DMS153 (cell line): ENCODE measurements at regions not wholly inside any gene's neighbourhood (a gene's known extent, or its start where the extent isn't known, plus 50 kb on each side); places are given as distances from the start of the nearest gene placed in this dataset.
"Not testable (repeated sequence)": the region's sequence is repeated elsewhere in the genome, so short reads cannot be mapped to it uniquely, and the experiment has no call there.

Experiments used
- DNase-seq: peaks from one replicate; lab custom pipeline; 2025; lab: John Stamatoyannopoulos, UW

DNA sequence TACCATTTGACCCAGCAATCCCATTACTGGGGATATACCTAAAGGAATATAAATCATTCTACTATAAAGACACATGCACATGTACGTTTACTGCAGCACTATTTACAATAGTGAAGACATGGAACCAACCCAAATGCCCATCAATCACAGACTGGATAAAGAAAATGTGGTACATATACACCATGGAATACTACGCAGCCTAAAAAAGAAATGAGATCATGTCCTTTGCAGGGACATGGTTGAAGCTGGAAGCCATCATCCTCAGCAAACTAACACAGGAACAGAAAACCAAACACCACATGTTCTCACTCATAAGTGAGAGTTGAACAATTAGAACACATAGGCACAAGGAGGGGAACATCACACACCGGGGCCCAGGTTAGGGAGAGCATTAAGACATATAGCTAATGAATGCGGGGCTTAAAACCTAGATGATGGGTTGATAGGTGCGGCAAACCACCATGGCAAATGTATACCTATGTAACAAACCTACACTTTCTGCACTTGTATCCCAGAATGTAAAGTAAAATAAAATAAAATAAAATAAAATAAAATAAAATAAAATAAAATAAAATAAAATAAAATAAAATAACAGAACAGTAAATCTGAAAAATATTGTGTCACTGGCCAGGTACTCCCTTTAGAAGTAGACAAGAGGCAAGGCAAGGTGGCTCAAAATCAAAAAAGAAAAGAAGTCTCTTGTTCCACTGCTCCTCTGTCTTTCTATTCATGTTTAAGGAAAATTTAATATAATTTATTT is 423.8 kb upstream of the GRAMD2B start:
- not testable (repeated sequence) for DNase-seq

DNA sequence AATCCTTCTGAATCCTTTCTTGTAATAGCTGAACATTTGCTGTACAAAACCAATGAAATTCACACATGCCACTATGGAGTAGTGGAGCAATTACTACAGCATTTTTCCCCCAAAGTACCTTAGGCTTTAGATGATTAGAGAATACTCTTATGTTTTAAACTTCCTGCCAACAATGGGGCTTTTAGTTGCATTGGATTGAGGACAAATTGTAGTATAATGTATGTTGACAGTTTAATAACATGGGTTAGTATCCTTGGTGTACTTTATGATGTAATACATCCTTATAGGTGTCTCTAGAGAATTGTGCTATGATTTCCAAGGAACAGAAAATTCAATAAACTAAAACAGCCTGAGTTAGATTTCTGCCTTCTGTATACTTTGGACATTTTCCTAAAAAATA is 422.7 kb upstream of the GRAMD2B start:
- peak; percentile 37 for DNase-seq

DNA sequence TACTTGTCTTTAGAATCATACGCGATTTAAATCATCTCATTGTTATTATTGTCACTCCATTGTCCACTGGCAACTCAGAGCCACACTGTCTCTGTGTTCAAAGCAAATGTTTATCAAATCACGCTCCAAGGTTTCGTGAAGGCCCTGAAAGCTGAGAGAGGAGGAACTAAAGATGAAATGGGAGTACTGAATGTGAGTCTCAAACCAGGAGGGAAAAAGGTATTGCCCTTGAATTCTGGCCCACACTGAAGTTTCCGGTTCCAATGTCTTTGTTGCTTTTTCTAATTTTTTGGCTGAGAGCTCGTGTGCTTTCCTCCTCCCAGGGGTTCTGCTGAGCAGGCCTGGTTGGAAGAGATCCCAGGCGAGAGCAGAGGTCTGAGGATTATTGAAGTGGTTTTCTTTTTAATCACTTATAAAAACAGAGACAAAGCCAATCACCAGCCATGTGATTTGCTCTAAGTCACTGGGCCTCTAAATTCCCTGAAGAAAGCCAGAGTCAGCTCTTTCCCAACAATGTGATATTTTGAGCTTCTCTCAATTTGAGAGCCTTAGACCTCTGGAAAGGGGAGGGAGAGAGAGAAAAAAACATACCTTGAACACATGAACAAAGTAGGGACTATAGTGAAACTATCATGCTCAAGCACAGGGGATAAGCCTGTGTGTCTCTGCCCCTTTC is 420.8 kb upstream of the GRAMD2B start:
- DNase-seq = peak; percentile 8

DNA sequence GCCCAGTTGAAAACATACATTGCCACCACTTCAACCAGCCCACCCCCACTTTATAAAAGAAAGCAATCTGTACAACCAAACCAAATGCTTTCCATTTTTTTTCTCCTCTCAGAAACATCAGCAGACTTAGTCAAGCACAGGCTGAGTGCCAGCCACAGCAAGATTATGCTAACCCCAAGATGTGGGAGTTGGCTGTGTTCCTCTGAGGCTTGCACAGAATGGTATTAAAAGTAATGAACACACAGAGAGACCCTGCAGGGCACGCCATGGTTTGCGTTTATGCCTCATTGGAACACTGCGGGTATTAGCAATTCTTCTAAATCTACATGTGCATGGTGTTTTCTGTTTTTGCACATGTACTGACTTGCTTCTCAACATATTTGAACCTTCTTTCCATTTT is 419.9 kb upstream of the GRAMD2B start:
- DNase-seq = no peak

DNA sequence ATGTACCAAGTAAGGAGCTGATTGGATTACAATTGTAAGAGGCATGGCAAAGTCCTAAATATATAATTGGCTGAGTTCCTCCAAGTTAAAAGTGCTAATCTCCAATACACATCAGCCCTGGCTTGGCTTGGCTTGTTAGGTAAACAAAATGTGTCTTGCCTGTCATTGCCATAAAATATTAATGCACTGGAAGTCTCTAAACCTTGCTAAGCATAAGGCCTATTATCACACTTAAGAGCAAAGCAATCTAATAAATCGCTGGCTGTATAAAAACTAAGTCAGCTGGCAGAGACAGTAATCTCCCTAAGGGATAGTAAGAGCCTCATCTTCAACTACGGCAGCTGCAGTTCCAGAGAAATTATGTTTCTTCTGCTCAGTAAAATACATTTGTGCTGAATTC is 418.6 kb upstream of the GRAMD2B start:
- DNase-seq = no peak

DNA sequence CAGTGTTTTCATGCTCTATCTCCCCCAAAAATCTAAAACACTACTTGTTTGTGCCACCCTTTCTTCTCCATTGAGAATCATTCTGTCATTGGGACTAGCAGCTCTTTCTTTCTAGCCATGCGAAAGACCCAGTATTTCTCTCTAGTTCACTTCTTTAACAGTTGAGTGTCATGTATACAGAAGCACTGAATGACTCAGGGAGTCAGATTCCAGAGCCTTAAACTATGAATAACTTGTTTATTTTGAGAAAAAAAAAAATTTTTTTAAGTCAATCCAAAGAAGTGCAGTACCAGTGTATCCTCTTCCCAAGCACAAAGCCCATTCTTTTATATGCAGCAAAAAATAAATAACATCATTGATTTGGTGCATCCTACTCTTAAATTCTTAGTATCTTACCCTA is 415.4 kb upstream of the GRAMD2B start:
- no peak for DNase-seq

DNA sequence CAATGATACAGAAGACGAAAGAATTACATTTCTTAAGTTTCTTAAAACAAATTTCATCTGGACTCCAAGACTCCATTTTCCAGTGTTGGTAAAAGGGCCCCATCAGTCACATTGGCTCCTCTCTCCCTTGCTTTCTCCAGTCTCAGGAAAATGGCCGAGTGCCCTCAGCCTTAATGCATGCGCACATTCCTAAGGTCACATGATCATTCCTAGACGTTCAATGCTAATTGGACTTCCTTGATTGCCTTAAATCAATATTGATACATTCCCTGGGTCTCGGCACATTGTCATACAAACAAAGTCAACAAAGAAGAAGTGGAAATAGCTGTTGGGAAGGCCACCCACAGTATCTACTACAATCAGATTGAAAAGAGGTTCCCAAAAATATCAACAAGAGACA is 413.6 kb upstream of the GRAMD2B start:
- DNase-seq = no peak

DNA sequence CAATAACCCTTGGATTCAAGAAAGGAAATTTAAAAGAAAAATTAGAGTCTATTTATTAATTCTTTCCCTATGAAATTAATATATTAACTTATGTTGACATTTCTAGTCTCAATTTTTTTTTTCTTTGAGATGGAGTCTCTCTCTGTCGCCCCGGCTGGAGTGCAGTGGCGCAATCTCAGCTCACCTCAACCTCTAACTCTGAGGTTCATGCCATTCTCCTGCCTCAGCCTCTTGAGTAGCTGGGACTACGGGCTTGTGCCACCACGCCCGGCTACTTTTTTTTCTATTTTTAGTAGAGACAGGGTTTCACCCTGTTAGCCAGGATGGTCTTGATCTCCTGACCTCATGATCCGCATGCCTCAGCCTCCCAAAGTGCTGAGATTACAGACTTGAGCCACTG is 411.7 kb upstream of the GRAMD2B start:
- DNase-seq = not testable (repeated sequence)

DNA sequence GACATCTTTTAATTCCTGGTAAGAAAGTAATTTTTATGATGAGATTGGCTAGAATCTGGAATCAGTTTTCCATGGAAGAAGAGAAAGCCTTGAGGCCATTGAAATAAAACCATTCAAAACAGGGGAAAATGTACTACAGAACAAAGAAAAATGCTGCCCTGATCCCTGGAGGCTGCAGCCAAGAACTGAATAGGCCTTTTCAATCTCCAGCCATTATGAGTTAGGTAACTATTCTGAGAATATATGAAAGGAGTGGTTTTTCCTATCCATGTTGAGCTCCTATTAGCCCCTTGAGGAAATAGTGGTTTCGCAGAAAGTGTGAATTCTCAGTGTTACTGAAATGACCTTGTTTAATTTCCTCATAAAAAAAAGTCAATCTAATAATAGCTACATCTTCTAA is 408.5 kb upstream of the GRAMD2B start:
- DNase-seq = no peak

DNA sequence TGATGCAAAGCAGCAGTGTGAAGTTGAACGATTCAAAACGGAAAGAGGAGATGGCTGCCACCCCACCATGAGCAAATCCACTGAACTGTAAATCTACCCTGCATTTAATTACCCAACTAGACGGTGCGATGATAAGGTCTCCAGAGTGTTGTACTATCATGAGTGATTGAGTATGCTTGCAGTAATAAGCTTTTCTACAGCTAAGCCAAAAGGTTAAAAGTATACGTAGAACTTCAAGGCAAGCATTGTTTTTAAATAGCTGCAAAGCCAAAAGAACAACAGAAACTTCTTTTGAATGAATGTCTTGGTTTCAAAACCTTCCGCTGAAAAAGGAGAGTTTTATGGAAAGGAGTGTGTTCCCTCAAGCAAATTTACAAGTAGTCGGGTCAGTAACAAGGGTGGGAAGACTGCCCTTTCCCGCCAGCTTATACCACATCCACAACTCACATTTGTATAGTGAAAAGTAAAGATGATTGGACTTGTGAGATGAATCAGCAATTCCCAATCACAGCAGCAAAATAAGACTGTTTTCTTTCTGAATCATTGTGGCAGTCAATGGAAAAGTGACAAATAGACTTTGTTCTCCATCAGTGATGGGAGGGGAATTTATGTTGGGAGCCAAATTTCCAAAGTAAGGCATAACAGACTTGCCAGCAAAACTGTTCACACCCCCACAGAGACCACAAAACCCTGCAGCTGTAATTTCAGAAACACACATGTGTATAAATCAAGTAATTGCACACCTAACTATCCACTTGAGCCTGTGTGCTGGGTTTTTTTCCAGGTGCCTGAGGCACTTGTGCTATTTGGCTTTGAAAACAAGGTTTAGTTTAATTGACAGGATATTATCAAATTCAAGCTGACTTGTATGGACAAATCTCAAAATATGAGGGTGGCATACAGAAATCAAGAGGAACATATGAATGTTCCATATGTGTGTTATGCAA is 407.7 kb upstream of the GRAMD2B start:
- DNase-seq = no peak

DNA sequence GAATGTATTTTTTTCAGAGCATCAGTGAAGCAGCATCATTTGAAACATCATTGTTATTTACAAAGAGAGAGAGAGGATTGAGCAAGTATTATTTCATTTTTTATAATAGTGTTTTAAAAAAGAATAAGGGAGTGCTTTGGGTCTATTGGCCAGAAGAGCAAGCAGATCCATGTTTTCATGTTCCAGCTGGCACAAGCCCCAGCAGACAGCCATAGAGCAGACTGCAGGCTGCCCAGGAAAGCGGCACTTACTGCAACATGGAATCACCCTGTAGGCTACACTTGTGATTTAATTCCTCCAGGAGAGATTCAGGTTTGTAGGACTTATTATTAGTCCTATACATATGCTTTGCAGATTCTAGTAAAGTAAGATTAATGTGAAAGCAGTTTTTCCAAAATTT is 407.0 kb upstream of the GRAMD2B start:
- no peak for DNase-seq

DNA sequence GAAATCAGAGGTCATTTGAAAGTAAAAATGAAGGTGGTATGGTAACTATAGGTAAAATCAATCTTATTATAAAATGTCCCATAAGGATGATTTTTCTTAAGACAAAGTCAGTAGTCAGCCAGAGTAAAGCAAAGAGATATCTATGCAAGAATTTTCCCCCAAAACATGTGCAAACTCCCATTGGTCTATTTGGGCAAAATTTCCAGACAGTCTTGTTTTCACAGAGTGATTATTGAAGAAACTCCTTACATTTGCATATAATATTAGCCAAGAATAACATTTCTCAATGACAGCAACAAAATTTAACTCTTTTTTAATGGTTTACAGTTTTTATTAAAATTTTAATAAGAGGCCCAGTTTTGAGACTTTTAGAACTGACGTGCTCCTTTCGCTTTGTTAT is 406.1 kb upstream of the GRAMD2B start:
- no peak for DNase-seq

DNA sequence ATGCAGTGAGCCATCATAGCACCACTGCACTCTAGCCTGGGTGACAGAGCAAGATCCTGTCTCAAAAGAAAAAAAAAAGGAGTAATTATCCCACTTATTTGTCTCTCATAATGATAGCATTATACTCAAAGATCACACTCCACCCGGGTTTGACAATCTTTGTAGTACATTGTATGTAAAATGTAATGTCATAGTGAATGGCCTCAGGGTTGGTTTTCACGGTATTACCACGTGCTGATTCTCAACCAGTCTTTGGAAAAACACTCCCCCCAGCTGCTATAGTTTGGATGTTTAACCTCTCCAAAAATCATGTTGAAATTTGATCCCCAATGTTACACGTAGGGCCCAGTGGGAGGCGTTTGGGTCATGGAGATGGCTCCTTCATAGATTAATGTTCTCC is 402.4 kb upstream of the GRAMD2B start:
- no peak for DNase-seq

DNA sequence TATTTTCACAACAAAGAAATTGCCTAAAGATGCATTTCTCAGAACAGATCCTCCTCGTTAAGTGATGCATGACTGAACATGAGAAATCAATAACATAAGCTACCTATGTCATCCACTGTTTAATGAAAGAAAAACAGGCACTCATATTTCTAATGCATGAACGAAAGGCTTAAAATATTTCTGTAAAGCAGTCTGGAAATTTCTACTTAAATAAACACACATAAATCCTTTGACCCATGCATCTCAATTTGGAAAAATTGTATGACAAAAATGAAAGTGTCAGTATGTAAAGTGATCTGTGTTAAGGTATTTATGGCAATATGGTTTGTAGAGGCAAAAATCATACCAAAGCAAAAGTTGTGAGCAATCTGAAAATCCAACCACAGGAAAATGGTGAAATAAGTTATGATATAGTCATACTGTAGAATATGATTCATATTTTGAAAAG is 399.2 kb upstream of the GRAMD2B start:
- DNase-seq = no peak

DNA sequence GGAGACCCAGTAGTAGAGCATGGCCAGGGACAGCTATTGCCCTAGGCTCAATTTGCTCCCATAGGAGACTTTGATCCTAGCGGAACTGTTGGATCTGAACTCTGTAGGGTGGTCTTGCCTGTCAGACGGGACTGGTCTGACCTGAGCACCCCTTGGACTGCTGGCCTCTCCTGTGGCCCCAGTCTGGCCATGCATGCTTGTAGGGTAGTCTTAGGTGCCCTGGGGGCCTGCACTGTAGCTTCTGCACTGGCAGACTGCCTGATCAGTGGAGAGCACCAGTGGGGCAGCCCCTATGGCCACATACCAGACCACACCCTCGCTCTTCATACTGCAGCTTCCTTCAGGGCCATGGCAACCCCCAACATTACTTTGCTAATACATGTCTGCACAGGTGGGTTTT is 396.1 kb upstream of the GRAMD2B start:
- no peak for DNase-seq

DNA sequence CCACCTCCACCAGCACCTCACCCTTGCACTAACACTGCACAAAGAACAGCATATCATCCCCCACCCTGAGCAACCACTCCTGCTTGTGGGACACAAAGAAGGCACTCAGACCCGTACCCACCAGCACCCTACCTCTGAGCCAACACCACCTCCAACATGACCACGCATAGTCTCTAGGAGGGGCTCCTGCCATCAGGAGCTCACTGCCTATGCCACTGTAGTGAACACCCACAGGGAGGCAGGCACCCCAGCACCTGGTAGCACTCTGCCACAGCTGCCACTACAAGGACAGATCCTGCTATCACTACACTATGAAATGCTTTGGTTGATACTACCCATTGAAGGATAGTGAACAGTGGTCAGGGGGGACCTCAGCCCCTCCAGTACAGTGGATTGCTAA is 395.6 kb upstream of the GRAMD2B start:
- DNase-seq = no peak

DNA sequence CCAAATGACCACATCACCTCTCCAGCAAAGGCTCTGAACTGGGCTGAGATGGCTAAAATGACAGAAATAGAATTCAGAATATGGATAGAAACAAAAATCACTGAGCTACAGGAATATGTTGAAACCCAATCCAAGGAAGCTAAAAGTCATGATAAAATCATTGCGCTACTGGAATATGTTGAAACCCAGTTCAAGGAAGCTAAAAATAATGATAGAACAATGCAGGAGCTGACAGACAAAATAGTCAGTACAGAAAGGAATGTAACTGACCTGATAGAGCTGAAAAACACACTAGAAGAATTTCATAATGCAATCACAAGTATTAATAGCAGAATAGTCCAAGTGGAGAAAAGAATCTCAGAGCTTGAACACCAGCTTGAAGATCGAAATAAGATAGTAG is 394.9 kb upstream of the GRAMD2B start:
- no peak for DNase-seq

DNA sequence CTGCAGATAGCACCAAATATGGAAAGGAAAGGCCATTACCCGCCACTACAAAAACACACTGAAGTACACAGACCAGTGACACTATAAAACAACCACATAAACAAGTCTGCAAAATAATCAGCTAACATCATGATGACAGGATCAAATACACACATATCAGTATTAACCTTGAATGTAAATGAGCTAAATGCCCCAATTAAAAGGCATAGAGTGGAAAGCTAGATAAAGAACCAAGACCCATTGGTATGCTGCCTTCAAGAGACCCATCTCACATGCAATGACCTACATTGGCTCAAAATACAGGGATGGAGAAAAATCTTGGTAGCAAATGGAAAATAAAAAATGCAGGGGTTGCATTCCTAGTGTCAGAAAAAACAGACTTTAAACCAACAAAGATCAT is 393.9 kb upstream of the GRAMD2B start:
- not testable (repeated sequence) for DNase-seq

DNA sequence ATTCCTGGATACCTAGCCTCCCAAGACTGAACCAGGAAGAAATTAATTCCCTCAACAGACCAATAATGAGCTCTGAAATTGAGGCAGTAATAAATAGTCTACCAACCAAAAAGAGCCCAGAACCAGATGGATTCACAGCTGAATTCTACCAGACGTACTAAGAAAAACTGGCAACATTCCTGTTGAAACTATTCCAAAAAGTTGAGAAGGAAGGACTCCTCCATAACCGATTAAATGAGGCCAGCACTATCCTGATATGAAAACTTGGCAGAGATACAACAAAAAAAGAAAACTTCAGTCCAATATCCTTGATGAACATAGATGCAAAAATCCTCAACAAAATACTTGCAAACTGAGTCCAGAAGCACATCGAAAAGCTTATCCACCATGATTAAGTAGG is 392.5 kb upstream of the GRAMD2B start:
- no peak for DNase-seq

DNA sequence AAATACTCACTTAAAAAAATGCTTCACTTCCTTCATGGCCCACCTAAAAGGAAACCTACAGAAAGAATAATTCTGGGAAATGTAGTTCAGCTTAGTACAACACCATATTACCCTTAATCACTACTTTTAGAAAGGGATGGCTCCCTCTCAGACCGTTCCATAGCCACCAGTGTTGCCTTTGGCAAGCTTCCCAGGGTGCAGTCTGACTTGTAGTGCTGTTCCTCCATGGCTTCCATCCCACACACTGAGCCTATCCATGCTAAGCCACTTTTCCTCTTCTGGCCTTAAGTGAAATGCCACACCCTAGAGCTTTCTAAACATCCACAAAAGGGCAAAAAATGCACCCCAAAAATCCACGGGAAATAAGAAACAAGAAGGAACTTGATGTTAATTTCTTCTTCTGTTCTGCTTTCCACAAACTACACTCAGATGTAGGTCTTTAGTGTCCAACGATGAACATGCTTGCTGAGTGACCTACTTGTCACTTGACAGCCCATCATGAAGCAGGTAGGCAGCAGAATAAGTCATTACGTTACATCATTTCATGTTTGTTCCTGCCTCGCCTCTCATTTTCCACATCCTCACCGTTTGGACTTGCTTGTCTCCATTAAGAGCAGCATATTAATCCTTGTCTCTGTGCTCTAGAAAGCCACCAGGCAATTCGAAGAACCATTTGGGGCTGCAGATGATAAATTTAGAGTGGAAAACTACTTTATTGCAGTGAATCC is 391.1 kb upstream of the GRAMD2B start:
- peak; percentile 72 for DNase-seq

DNA sequence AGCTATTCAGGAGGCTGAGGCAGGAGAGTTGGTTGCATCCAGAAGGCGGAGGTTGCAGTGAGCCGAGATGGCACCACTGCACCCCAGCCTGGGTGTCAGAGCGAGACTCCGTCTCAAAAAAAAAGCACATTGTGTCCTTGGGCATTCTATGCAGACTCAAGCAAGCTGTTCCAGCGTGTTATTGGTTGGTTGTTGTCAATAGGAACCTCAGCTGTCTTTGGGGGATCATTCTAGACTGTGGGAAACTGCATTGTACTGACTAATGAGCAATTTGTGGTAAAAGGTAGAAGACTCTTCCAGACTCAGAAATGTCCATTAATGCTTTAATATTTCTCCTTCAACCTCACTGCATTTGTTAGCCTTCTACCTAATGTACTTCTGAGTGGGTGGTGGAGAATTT is 379.5 kb upstream of the GRAMD2B start:
- no peak for DNase-seq

DNA sequence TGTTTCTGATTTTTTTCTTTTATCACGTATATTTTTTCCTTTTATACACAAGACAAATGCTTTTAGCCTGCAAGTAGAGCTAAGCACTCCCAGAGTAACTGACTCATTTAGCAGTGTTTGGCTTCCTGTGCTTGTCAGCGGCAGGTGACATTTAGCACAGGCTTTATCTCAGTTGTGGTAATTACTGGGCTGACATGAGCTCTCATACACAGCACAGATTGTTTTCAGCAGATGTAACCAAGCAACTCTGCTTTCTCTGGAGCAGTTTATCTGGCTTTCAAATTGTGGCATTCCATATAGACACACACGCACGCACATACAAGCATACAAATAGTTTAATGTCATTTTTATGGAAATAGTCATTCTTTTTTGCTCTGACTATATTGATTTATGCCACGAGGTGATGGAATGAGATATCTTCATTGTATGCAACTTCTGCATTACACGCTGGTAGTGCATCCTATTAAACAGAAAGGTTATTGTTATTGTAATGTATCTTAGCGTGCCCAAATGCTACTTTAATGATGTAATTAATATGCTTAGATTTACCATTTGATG is 379.0 kb upstream of the GRAMD2B start:
- DNase-seq = peak; percentile 91
